HEK293 (cell line): ENCODE measurements at regions not wholly inside any gene's neighbourhood (a gene's known extent, or its start where the extent isn't known, plus 50 kb on each side); places are given as distances from the start of the nearest gene placed in this dataset.

Experiments
- CTCF ChIA-PET: fragments of 350-600 bp; formaldehyde crosslinking; extraction: SDS; loops from one replicate; lab custom pipeline; 2021; ENCODE audit warnings: antibody characterized with exemption; lab: Yijun Ruan, JAX
- POLR2A ChIA-PET: fragments of 300-600 bp; formaldehyde crosslinking; extraction: SDS; loops from one replicate; lab custom pipeline; 2020; ENCODE audit warnings: antibody characterized with exemption, inconsistent platforms; lab: Yijun Ruan, JAX
- H3K27ac ChIP-seq: fragments of 200-500 bp; sonication (Bioruptor generic); 2 replicates; pipeline ENCODE4 v1.5.1; 2014; ENCODE audit warnings: low read depth, low read length, control low read depth, inconsistent platforms; ENCODE audit errors: extremely low read depth
- H3K36me3 ChIP-seq, 2 experiments: fragments of 200-500 bp in 1 of 2; sonication (Bioruptor generic) in 1 of 2; 1 replicate in 1 of 2; 2 replicates in 1 of 2; pipeline ENCODE4 v1.5.1; 2014 to 2017; ENCODE audit warnings: inconsistent platforms in 2 of 2, low read length in 2 of 2; ENCODE audit not compliant: control insufficient read depth in 2 of 2, insufficient read depth in 1 of 2
- H3K4me1 ChIP-seq: fragments of 200-500 bp; sonication (Bioruptor generic); 2 replicates; pipeline ENCODE4 v1.5.1; 2014; ENCODE audit warnings: mild to moderate bottlenecking, low read length, inconsistent platforms; ENCODE audit not compliant: control insufficient read depth, insufficient read depth
- H3K4me3 ChIP-seq: 2 replicates; pipeline ENCODE4 v1.5.1; 2011; ENCODE audit warnings: low read depth, mild to moderate bottlenecking, control low read depth, low read length, moderate library complexity
- H3K9me3 ChIP-seq: fragments of 200-500 bp; sonication (Bioruptor generic); 2 replicates; pipeline ENCODE4 v1.5.1; 2014; ENCODE audit warnings: low read depth, low read length, inconsistent platforms; ENCODE audit not compliant: control insufficient read depth, insufficient read depth
- FEZF1 ChIP-seq: fragments of 450-650 bp; formaldehyde crosslinking; IDR thresholded peaks from 2 replicates; pipeline ENCODE4 v1.5.1; 2016; ENCODE audit warnings: missing biosample characterization, missing genetic modification characterization
- KLF7 ChIP-seq: fragments of 450-650 bp; formaldehyde crosslinking; IDR thresholded peaks from 2 replicates; pipeline ENCODE4 v1.5.1; 2016; ENCODE audit warnings: missing biosample characterization, missing genetic modification characterization, borderline replicate concordance
- KLF8 ChIP-seq: fragments of 450-650 bp; formaldehyde crosslinking; IDR thresholded peaks from 2 replicates; pipeline ENCODE4 v1.5.1; 2016; ENCODE audit warnings: missing biosample characterization, missing genetic modification characterization
- ZBTB20 ChIP-seq: fragments of 450-650 bp; formaldehyde crosslinking; IDR thresholded peaks from 2 replicates; pipeline ENCODE4 v1.5.1; 2016; ENCODE audit warnings: missing biosample characterization, missing genetic modification characterization
- ZFP41 ChIP-seq: fragments of 450-650 bp; formaldehyde crosslinking; IDR thresholded peaks from 2 replicates; pipeline ENCODE4 v1.5.1; 2016; ENCODE audit warnings: missing biosample characterization, missing genetic modification characterization, borderline replicate concordance
- ZNF223 ChIP-seq: fragments of 450-650 bp; formaldehyde crosslinking; IDR thresholded peaks from 2 replicates; pipeline ENCODE4 v1.5.1; 2016; ENCODE audit warnings: missing biosample characterization, missing genetic modification characterization
- ZNF48 ChIP-seq: fragments of 450-650 bp; formaldehyde crosslinking; IDR thresholded peaks from 2 replicates; pipeline ENCODE4 v1.5.1; 2016; ENCODE audit warnings: missing biosample characterization, missing genetic modification characterization
- ZNF600 ChIP-seq: fragments of 450-650 bp; formaldehyde crosslinking; IDR thresholded peaks from 2 replicates; pipeline ENCODE4 v1.5.1; 2016; ENCODE audit warnings: missing biosample characterization, missing genetic modification characterization
- ZNF747 ChIP-seq: fragments of 450-650 bp; formaldehyde crosslinking; IDR thresholded peaks from 2 replicates; pipeline ENCODE4 v1.5.1; 2016; ENCODE audit warnings: missing biosample characterization, missing genetic modification characterization
- TF ChIP-seq, protein P1 (sequence below): fragments of 450-650 bp; formaldehyde crosslinking; optimal IDR thresholded peaks from 2 replicates; pipeline ENCODE3; 2016; ENCODE audit warnings: missing biosample characterization, mild to moderate bottlenecking, missing genetic modification characterization
- TF ChIP-seq, protein P2 (sequence below): fragments of 450-650 bp; formaldehyde crosslinking; IDR thresholded peaks from 2 replicates; pipeline ENCODE4 v1.5.1; 2017; ENCODE audit warnings: missing biosample characterization, missing genetic modification characterization
- TF ChIP-seq, protein P3 (sequence below): fragments of 450-650 bp; formaldehyde crosslinking; IDR thresholded peaks from 2 replicates; pipeline ENCODE4 v1.5.1; 2016; ENCODE audit warnings: missing biosample characterization, missing genetic modification characterization
- TF ChIP-seq, protein P4 (sequence below): fragments of 450-650 bp; formaldehyde crosslinking; IDR thresholded peaks from 2 replicates; pipeline ENCODE4 v1.5.1; 2017; ENCODE audit warnings: missing biosample characterization, missing genetic modification characterization
- TF ChIP-seq, protein P5 (sequence below): fragments of 450-650 bp; formaldehyde crosslinking; IDR thresholded peaks from 2 replicates; pipeline ENCODE4 v1.5.1; 2016; ENCODE audit warnings: missing biosample characterization, missing genetic modification characterization
- TF ChIP-seq, protein P6 (sequence below): IDR thresholded peaks from 2 replicates; pipeline ENCODE4 v1.6.1; 2011; ENCODE audit warnings: mild to moderate bottlenecking, low read depth, low read length, borderline replicate concordance
- TF ChIP-seq, protein P7 (sequence below): fragments of 450-650 bp; formaldehyde crosslinking; IDR thresholded peaks from 2 replicates; pipeline ENCODE4 v1.5.1; 2016; ENCODE audit warnings: missing biosample characterization, missing genetic modification characterization
- TF ChIP-seq, protein P8 (sequence below): fragments of 450-650 bp; formaldehyde crosslinking; IDR thresholded peaks from 2 replicates; pipeline ENCODE4 v1.5.1; 2016; ENCODE audit warnings: missing biosample characterization, missing genetic modification characterization

DNA sequence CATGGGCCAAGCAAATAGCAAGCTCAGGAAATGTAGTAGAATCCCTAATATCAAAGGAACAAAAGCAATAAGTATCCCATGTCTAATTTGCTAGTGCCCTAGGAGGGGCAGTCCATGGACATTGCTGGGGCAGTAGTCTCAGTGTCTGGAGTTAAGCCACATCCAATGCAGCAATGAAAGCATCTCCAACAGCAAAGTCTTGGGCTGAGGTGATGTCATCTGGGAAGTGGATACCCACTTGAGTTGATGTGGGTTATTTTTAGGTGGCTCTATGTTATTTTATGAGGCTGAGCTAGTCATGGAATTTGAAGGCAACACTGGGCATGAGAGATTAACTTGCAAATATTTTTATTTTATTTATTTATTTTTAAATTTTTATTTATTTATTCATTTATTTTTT, 540.0 kb downstream of the ETV1 start (continued):
- TF ChIP-seq, protein P1, sequence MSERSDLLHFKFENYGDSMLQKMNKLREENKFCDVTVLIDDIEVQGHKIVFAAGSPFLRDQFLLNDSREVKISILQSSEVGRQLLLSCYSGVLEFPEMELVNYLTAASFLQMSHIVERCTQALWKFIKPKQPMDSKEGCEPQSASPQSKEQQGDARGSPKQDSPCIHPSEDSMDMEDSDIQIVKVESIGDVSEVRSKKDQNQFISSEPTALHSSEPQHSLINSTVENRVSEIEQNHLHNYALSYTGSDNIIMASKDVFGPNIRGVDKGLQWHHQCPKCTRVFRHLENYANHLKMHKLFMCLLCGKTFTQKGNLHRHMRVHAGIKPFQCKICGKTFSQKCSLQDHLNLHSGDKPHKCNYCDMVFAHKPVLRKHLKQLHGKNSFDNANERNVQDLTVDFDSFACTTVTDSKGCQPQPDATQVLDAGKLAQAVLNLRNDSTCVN (tag by site-specific recombination), result no peak
- TF ChIP-seq, protein P2, sequence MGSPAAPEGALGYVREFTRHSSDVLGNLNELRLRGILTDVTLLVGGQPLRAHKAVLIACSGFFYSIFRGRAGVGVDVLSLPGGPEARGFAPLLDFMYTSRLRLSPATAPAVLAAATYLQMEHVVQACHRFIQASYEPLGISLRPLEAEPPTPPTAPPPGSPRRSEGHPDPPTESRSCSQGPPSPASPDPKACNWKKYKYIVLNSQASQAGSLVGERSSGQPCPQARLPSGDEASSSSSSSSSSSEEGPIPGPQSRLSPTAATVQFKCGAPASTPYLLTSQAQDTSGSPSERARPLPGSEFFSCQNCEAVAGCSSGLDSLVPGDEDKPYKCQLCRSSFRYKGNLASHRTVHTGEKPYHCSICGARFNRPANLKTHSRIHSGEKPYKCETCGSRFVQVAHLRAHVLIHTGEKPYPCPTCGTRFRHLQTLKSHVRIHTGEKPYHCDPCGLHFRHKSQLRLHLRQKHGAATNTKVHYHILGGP (tag by site-specific recombination), result no peak
- TF ChIP-seq, protein P3, sequence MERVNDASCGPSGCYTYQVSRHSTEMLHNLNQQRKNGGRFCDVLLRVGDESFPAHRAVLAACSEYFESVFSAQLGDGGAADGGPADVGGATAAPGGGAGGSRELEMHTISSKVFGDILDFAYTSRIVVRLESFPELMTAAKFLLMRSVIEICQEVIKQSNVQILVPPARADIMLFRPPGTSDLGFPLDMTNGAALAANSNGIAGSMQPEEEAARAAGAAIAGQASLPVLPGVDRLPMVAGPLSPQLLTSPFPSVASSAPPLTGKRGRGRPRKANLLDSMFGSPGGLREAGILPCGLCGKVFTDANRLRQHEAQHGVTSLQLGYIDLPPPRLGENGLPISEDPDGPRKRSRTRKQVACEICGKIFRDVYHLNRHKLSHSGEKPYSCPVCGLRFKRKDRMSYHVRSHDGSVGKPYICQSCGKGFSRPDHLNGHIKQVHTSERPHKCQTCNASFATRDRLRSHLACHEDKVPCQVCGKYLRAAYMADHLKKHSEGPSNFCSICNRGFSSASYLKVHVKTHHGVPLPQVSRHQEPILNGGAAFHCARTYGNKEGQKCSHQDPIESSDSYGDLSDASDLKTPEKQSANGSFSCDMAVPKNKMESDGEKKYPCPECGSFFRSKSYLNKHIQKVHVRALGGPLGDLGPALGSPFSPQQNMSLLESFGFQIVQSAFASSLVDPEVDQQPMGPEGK (tag by site-specific recombination), result no peak
- no peak for TF ChIP-seq ZBTB20 (tag by site-specific recombination)
- no peak for TF ChIP-seq ZFP41 (tag by site-specific recombination)

DNA sequence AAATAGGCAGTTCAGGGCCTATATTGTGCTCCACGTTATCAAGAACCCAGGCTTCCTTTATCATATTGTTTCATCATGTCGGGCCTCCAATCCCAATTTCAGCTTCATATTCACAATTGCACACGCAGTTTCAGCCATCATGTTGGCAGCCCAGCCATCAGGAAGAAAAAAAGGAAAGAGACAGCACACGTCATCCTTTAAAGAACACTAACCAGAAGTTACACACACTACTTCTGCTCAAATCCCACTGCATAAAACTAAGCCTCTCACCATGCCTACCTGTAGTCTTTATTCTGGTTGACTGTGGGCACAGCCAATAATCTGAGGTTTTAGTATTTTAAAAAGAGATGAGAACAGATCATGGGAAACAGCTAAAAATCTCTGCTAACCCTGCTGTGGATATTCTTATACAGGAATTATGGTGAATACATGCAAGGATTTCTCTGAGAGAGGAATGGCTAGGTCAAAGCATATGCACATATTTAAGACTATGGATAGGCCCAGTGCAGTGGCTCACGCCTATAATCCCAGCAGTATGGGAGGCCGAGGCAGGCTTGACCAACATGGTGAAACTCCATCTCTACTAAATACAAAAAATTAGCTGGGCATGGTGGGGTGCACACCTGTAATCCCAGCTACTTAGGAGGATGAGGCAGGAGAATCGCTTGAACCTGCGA, 534.4 kb downstream of the ETV1 start:
- H3K9me3 ChIP-seq, result no peaks in the 10 kb centered on the region
- H3K27ac ChIP-seq, result no peak overlapping the region
- CTCF ChIA-PET, result interaction anchor here (0.6 kb wide), 1 partner anchor 24 kb away, joined by 4 read pairs; no protein-coding TSS in a partner anchor
- no peak overlapping the region for H3K4me3 ChIP-seq
- no peak for TF ChIP-seq KLF8 (tag by site-specific recombination)
- no peak for TF ChIP-seq ZBTB20 (tag by site-specific recombination)
- no peaks in the 10 kb centered on the region for H3K4me1 ChIP-seq
- POLR2A ChIA-PET, result no interaction called here
- no peaks in the 10 kb centered on the region for H3K36me3 ChIP-seq

DNA sequence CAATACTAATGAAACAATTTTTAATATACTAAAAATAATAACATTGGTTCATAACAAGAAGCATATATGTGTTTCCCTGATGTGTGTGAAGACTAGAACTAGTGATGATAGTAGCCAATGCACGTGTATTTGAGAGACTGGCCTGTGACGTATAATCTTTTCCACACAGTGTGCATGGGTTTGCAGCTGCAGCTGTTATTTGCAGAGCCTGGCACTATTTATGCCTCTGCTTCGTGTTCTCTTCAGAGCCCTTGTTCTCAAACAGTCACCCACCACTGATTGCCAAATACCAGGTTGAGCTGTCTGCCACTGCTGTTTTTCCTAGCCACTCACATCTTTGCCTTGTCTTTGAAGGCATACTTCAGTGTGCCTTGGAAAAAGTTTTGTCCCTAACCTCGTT, 531.7 kb downstream of the ETV1 start:
- Histone ChIP-seq H3K9me3 (no peaks in the 10 kb centered on the region), H3K27ac (no peak overlapping the region), H3K4me3 (no peak overlapping the region), H3K4me1 (no peaks in the 10 kb centered on the region), H3K36me3 (no peaks in the 10 kb centered on the region)
- ChIA-PET POLR2A (no interaction called here), CTCF (interaction anchor here (0.5 kb wide), 1 partner anchor 1233 kb away, joined by 4 read pairs; no protein-coding TSS in a partner anchor)
- TF ChIP-seq ZNF48, result no peak
- TF ChIP-seq, protein P4, sequence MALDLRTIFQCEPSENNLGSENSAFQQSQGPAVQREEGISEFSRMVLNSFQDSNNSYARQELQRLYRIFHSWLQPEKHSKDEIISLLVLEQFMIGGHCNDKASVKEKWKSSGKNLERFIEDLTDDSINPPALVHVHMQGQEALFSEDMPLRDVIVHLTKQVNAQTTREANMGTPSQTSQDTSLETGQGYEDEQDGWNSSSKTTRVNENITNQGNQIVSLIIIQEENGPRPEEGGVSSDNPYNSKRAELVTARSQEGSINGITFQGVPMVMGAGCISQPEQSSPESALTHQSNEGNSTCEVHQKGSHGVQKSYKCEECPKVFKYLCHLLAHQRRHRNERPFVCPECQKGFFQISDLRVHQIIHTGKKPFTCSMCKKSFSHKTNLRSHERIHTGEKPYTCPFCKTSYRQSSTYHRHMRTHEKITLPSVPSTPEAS (tag by site-specific recombination), result no peak
- no peak for TF ChIP-seq ZNF600 (tag by site-specific recombination)
- no peak for TF ChIP-seq KLF7 (tag by site-specific recombination)
- no peak for TF ChIP-seq ZNF223 (tag by site-specific recombination)
- TF ChIP-seq, protein P5, sequence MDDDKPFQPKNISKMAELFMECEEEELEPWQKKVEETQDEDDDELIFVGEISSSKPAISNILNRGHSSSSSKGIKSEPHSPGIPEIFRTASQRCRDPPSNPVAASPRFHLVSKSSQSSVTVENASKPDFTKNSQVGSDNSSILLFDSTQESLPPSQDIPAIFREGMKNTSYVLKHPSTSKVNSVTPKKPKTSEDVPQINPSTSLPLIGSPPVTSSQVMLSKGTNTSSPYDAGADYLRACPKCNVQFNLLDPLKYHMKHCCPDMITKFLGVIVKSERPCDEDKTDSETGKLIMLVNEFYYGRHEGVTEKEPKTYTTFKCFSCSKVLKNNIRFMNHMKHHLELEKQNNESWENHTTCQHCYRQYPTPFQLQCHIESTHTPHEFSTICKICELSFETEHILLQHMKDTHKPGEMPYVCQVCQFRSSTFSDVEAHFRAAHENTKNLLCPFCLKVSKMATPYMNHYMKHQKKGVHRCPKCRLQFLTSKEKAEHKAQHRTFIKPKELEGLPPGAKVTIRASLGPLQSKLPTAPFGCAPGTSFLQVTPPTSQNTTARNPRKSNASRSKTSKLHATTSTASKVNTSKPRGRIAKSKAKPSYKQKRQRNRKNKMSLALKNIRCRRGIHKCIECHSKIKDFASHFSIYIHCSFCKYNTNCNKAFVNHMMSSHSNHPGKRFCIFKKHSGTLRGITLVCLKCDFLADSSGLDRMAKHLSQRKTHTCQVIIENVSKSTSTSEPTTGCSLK (tag by site-specific recombination), result no peak
- TF ChIP-seq, protein P6, sequence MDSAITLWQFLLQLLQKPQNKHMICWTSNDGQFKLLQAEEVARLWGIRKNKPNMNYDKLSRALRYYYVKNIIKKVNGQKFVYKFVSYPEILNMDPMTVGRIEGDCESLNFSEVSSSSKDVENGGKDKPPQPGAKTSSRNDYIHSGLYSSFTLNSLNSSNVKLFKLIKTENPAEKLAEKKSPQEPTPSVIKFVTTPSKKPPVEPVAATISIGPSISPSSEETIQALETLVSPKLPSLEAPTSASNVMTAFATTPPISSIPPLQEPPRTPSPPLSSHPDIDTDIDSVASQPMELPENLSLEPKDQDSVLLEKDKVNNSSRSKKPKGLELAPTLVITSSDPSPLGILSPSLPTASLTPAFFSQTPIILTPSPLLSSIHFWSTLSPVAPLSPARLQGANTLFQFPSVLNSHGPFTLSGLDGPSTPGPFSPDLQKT, result no peak
- TF ChIP-seq ZNF747, result no peak
- TF ChIP-seq, protein P7, sequence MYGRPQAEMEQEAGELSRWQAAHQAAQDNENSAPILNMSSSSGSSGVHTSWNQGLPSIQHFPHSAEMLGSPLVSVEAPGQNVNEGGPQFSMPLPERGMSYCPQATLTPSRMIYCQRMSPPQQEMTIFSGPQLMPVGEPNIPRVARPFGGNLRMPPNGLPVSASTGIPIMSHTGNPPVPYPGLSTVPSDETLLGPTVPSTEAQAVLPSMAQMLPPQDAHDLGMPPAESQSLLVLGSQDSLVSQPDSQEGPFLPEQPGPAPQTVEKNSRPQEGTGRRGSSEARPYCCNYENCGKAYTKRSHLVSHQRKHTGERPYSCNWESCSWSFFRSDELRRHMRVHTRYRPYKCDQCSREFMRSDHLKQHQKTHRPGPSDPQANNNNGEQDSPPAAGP (tag by site-specific recombination), result no peak
- TF ChIP-seq FEZF1 (tag by site-specific recombination), result no peak
- TF ChIP-seq, protein P8, sequence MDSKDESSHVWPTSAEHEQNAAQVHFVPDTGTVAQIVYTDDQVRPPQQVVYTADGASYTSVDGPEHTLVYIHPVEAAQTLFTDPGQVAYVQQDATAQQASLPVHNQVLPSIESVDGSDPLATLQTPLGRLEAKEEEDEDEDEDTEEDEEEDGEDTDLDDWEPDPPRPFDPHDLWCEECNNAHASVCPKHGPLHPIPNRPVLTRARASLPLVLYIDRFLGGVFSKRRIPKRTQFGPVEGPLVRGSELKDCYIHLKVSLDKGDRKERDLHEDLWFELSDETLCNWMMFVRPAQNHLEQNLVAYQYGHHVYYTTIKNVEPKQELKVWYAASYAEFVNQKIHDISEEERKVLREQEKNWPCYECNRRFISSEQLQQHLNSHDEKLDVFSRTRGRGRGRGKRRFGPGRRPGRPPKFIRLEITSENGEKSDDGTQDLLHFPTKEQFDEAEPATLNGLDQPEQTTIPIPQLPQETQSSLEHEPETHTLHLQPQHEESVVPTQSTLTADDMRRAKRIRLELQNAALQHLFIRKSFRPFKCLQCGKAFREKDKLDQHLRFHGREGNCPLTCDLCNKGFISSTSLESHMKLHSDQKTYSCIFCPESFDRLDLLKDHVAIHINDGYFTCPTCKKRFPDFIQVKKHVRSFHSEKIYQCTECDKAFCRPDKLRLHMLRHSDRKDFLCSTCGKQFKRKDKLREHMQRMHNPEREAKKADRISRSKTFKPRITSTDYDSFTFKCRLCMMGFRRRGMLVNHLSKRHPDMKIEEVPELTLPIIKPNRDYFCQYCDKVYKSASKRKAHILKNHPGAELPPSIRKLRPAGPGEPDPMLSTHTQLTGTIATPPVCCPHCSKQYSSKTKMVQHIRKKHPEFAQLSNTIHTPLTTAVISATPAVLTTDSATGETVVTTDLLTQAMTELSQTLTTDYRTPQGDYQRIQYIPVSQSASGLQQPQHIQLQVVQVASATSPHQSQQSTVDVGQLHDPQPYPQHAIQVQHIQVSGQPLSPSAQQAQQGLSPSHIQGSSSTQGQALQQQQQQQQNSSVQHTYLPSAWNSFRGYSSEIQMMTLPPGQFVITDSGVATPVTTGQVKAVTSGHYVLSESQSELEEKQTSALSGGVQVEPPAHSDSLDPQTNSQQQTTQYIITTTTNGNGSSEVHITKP (tag by site-specific recombination), result no peak
